D341Med (cell line): ENCODE measurements at regions not wholly inside any gene's neighbourhood (a gene's known extent, or its start where the extent isn't known, plus 50 kb on each side); places are given as distances from the start of the nearest gene placed in this dataset.

Experiments
- DNase-seq: peaks from one replicate; pipeline ENCODE4 v3.0.0; 2012; ENCODE audit warnings: low spot score

DNA sequence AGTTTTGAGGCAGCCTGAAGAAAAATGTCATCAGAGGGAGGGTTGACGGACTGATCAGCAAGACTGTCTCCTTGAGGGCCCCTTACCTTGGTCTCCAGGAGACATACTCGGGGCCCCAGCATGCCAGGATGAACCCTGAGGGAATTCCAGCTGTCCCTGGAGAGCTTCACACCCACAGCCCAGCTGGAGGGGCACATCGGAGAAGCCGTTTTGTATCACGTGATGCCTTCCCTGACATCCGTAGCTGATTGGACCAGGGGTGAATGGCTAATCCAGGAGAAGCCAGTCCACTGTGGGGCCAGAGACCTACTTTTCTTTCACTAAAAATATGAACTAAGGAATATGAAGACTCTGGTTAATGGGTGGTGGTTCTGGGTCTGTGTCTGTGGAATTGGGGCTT lies 86.0 kb upstream of the TP53I11 start:
- DNase-seq = no peak

DNA sequence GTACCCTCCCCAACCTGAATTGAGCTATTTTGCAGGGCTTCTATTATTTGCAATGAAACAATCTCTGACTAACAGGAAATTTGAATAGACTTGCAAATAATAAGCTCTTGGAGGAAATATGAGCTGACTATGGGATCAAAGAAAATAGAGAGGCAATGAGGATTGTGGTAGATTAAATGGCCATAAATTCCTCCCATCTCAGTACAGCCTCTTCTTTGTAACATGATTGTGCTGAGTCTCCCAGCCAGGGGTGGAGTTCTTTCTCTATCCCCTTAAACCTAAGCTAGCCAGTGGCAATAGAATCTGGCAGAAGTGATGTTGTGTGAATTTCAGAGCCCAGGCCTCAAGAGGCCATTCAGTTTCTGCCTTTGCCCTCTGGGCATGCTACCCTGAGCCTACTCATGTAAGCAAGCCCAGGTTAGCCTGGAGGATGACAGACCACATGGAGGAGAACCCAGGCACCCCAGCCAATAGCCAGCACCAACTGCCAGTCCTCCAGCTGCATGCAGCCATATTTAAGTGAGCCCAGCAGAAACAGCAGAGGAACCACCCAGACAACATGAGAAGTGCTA lies 86.8 kb upstream of the TP53I11 start:
- DNase-seq = no peak

DNA sequence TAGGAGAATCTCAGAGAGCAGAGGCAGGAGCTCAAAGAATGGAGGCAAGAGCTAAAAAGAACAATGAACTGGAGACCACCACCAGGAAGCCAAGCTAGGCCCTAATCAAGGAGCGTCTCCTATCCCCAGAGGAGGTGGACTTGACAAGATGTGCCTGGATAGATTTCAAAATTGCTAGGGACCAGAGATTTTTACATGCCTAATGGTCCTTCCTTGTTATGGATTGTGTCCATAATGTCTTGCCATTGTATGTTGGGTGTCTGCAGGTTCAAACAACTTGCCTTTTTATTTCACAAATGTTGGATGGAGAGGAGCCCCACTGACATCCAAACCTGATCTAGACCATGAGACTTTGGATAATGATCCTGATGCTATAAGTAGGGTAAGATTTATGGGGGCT lies 88.2 kb upstream of the TP53I11 start:
- no peak for DNase-seq

DNA sequence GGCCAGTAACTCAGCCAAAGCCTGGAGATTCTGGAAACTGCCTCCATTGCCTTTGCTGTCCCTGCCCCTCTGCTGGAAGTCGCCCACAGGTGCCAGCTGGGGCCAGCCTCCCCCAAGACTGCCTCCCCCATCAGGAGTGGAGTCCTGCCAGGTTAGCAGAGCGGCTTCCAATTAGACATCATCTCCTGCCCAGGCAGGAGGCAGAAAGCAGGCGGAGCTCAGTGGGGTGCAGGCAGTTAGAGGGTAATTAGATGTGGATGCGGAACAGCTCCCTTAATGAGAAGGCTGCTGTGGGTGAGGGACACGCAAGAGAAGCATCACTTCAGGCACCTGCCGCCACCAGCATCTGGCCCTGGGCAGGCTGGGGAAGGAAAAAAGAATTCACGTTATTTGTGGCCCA lies 90.9 kb upstream of the TP53I11 start:
- DNase-seq = no peak

DNA sequence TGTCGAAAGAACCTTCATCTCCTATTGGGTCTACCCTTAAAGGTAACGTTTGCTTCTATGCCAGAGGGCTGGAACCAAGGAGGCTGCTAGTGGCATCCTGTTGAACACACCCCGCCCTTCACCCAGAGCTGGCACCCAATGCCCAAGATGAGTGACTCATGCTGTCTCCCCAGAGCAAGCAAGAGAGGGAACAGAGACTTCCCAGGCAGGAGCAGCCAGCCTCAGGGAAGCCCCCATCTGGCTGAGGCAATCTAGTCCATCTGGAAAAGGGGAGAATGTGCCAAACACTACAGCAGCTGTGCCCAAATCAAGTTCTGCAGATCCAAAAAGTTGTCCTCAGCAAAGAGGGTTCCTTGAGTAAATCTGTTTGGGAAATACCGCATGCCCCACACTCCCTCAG lies 91.9 kb upstream of the TP53I11 start:
- DNase-seq = no peak

DNA sequence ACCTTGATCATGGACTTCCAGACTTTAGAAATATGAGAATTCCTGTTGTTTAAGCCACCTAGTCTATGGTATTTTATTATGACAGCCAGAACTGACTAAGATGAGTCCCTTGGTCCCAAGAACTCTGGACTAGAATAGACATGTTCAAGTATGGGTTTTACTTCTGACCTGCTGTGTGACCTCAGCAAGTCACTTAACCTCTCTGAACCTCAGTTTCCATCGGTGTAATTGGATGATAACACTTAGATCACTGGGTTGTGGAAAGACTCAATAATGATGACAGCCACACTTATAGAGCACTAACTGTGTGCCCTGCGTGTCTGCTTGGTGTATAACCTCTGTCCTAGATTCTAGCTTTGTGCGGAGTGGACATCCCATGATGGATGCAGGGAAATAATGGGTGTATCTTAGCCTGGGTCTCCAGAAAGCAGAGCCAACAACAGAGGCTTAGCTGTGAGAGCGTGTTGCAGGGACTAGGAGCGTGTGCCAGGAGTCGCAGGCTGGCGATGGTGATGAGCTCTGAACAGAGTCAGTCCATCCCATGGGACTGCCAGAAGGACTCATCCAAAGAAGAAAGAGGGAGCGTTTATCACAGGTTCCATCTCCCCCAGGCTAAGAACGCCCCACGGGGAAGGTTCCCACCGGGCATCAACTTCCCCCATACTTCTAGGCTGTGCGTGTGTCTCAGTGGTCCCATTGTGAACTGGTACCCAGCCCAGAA lies 93.2 kb upstream of the TP53I11 start:
- DNase-seq = no peak

DNA sequence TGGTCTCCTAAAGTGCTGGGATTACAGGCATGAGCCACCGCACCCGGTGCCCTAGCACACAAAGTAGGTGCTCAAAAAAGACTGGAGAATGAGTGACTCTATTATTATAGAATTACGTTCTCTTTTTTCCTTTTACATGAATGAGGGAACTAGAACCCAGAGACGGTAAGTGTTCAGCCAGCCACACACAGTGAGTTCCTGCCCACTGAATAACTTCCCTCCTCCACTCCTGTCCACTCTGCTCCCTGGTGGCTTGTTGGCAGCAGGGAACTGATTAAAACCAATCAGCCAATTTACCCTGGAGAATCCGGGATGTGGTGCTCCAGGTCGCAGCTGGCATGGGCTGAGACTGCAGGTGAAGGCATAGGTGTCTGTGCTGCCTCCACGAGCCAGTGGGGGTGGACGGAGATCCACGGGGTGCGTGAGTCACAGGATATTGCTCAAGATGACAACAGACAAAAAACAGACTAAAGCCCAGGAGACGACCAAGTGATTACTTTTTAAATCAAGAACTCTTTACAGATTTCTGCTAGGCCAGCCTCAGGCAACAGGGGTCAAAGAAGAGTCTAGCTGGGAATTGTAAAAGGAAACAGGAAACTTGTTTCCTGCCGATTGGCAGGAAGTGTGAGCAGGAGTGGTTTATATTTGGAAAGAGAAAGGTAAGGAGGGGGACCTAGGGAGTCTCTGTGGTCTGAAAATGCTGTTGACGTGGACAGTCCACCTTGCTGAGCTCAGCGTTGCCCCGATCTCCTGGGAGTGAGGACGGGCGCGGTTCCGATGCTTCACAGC lies 95.2 kb upstream of the TP53I11 start:
- DNase-seq = no peak

DNA sequence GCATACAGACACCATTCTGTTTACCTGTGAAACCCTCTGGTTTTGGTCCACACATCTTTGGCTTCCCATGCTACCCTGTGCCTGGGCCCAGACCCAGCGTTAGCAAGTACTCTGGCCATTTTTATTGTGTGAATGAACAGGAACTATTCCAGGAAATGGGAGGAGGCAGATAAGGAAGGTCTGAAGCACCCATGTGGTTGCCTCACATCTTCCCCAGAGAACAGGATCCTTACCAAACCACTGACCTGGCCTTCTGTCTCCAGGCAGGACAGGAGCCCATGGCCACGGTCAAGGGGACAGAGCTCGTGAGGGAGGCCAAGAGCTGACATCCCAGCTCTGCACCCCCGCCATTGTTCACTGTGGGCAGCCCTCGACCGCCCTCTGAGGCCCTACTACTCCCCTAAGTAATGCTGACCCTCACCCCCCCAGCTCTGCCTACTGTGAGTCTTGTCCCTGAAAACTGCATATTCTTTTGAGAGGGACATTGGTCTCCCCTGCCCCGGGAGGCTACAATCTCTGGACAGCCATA lies 97.7 kb upstream of the TP53I11 start:
- no peak for DNase-seq

DNA sequence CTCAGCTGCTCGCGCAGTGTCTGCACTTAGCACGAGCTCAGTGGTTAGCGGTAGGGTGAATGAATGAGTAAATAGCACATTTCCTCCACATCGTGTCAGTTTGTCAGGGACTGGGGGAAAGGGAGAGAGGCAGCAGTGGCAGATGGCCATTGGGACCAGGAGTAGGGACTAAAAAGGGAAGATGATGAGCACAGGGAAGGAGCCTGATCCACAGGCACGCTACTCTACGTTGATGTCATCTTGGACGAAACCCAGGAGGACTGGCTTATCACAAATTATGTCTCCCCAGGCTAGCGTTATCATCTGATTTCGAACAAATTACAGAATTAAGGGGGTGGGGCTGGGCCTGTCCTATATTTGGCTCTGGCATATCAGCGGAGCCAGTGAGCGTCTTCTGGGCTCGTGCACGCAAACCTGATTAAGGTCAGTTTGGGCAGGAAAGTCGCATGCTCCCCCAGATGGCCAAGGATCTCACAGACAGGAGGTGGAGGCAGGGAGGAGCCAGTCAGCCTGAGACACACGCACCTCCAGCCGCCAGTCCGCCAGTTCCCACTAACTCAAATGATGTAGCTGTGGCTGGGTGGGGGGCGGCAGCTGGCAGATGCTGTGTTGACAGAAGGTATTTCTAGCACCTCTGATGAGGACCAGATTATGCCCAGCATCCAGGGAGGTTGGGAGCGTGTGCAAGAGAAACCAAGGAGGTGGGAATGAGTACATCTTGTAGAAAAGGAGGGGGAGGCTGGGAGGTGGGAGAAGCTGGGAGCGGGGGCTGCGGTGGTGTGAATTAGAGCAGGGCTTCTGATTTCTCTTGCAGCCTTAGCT lies 97.4 kb upstream of the PRDM11 start:
- DNase-seq = peak; percentile 85

DNA sequence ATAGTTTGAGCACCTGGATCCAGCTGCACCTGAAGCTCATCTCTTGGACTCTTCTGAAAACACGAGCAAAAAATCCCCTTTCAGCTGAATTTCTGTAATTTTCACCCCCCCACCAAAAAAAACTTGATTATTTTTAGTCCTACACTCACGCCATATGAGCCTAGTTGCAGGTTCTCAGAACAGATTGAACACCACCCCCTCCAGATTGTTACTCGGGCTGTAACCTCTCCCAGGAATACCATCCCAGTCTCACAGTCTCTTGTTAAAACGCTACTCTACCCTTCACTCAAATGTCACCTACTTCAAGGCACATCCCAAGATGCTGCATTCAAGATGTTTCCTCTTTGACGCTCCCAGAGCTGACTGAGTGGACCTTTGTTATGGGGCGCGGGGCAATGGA lies 96.3 kb upstream of the PRDM11 start:
- DNase-seq = no peak

DNA sequence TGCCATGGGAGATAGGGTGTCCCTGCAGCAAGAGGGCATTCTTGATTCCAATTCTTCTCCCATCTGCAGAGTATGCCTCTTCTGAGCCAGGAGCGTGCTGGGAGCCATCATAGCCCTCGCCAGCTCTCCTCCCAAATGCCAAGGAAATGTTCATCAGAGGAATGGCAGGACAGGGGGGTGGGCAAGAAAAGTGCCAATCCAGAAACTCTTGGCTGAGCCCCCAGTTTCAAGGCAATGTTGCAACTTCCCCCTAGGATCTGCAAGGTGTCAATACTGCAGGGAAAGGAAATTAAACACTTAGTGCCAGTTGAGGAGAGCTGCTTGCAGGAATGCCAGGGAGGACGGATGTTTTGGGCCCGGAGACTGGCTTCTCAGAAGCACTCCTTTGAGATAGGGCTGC lies 94.8 kb upstream of the PRDM11 start:
- no peak for DNase-seq

DNA sequence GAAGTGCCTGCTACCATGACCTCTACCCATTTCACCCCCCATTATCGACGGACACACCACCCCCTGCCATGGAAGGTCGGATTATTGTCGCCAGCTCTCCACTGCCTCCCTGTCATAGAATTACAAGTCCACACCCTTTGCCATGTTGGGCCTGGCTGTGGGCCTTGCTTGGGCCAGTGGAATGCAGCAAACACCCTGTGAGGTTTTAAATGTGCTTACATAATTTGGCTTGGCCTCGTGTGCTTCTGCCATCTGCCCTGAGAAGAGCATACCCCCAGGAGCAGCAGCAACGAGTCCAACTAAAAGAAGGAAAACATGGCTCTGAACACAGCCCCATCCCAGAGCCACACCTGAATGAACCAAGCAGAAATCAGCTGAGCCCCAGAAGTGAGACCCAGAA lies 94.1 kb upstream of the PRDM11 start:
- DNase-seq = no peak

DNA sequence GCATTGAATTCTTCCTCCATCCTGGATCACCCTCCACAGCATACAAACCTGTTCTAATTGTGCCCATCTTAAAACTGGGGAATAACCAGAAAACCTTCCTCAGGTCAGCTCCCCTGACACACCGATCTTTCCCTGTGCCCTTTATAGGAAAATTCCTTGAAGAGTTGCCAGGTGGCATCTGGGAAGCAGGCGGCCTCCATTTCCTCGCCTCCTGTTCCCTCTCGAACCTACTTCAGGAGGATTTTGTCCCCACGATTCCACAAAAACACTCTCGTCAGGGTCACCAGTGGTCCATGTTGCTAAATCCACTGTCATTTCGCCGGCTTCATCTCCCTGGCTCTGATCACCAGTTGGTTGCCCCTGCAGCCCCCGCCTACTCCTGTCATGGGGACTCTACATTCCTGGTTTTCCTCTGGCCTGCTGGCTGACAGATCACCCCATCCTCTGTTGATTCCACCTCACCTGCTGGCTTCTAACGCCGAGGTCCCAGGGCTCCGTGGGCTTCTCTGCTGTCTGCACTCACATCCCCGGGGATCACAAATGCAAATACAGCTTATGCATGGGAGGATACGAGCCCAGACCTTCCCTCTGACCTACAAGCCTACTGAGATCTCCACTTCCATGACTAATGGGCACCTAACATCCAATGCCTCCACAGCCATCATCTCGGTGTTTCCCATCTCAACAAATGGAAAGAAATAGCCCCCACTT lies 92.5 kb upstream of the PRDM11 start:
- no peak for DNase-seq

DNA sequence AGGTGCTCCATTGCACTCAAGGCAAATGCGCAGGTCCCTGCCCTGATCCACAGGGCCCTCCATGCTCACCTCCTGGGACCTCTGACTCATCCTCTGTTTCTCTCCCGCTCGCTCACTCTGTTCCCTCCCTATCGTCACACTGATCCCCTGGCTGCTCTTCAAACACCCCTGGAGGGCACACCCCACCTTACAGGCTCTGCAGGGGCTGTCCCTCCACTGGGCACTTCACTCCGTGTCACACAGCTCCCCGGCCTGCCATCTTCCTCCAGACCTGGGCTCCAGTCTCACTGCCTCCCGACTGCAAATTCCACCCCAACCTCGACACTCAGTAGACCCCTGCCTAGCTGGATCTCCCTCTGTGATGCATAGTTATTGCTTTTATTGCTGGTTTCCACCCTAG lies 91.5 kb upstream of the PRDM11 start:
- no peak for DNase-seq

DNA sequence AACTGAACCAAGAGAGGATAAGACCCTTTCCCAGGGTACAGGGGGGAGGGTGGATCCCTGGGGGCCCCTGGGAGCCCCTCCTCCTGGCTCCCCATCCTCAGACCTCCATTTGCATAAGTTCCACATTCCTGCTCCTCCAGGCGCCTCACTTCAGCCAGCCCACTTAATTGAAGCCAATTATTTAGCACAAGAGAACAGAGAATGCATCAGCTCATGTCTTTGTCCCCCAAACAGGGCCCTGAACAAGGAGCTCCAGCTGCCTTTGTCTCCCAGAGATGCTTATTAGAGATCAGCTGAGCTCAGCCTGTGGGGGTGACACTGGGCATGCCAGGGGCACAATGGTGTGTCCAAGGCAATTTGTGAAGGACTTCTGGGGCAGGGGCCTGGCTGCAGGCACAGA lies 89.9 kb upstream of the PRDM11 start:
- DNase-seq = no peak

DNA sequence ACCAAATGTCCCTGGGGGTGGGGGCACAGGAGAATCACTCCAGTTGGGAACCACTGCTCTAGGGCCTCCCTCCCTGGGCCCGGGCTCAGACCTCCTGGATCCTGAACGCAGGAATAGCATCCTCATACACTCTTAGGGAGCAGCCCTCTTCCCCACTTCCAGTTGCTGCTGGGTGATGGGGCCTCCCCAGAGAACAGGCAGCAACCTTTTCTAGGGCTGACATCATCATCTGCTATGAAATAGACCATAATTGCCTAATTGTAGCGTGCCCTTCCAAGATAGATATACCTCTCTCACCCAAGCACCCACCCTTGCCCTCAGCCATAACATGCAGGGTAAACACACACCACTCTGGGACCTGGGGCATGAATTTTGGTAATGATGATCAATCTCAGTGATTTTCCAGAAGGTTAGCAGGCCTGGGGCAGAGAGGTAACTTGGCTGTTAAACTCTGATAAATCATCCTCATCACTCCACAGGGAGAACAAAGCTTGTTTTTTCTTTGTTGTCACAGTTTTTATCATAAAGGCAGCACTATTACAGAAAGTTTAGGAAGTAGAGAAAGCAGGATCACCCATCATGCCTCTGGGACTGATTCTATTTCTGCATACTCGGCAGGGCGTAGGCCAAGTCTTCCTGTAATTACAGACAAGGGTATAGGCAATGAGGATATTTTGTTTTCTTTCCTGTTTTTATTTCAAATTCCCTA lies 88.3 kb upstream of the PRDM11 start:
- no peak for DNase-seq

DNA sequence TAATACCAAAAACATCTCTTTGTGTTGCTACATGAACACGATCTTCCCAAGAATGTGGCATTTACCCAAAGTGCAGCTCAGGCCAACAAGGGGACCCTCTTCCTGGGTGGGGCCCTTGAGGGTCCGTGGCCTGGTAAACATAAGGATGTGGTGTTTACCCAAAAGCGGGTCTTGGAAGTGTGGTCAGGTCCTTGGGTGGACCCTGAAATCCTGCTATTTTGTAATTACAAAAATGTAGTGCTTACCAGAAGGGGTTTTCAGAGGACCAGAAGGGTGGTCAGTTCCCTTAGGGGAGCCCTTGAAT lies 87.8 kb upstream of the PRDM11 start:
- no peak for DNase-seq

DNA sequence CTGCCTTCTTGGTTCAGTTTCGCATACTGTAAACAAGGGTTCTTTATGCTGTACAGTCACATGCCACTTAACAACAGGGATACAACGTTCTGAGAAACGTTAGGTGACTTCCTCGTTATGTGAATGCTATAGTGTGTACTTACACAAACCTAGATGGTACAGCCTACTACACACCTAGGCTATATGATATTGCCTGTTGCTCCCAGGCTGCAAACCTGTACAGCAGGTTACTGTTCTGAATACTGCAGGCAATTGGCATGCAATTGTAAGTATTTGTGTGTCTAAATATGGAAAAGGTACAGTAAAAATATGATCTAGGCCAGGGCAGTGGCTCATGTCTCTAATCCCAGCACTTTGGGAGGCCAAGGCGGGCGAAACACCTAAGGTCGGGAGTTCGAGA lies 85.7 kb upstream of the PRDM11 start:
- DNase-seq = no peak

DNA sequence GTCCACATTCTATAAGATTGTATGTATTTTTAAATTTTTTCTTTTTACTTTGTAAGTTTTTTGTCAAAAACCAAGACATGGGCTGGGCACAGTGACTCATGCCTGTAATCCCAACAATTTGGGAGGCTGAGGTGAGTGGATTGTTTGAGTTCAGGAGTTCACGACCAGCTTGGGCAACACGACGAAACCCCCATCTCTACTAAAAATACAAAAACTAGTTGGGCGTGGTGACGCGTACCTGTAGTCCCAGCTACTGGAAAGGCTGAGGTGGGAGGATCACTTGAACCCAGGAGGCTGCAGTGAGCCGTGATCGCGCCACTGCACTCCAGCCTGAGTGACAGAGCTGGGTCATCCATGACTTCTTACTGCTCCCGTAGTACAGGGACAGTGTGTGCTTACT lies 84.8 kb upstream of the PRDM11 start:
- DNase-seq = no peak

DNA sequence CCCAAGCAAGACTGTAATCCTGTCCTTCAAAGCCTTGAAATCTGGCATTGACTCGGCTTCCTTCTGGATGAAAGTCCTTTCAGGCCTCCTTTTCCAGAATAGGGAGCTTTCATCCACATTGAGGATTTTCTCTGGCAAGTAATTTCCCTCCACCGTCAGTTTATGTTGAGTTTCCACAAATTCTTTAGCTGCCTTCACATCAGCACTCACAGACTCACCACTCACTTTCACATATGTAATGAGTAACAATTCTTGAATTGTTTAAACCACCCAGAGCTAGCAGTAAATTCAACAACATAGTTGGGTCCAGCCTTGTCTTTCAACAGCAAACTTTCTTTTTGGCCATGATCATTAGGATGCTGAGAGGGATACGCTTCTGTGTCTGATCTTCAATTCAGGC lies 84.3 kb upstream of the PRDM11 start:
- DNase-seq = no peak

DNA sequence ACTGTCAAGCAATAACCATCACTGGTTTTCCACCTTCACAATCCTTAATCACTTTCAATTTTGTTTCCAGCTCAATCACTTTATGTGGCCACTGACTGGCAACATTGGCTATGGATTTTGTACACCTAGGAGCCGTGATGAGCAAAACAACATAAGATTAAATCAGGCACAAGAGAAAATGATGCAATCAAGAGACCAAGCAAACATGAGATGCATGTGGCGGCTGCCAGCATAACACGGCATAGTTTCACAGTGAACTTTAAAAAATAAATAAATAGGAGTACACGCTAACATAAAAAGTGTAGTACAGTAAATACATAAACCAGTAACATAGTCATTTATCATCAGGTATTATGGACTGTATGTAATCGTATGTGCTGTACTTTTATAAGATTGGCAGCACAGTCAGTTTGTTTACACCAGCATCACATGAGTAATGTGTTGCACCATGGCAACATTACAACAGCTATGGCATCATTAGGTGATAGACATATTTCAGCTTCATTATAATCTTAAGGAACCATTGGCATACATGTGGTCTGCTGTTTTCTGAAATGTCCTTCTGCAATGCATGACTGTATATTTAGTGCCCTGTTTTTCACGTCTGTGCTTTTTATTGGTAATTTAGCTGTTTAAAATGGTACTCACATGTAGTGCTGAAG lies 83.3 kb upstream of the PRDM11 start:
- no peak for DNase-seq
